ENCODE measurements at regions not wholly inside any gene's neighbourhood (a gene's known extent, or its start where the extent isn't known, plus 50 kb on each side); places are given as distances from the start of the nearest gene placed in this dataset.

- Histone ChIP-seq H2BK15ac (ENCODE audit: low read depth, low read length) (no peak overlapping the region), H3K27me3 (ENCODE audit: control insufficient read depth, insufficient read depth, low read length) (no peaks in the 10 kb centered on the region), H3K79me1 (ENCODE audit: low read depth in 1 of 2, low read length in 2 of 2) (no peaks in the 10 kb centered on the region), H3K4me3 (ENCODE audit: insufficient read depth, low read depth, low read length) (no peak overlapping the region), H2BK5ac (ENCODE audit: low read depth, low read length, poor library complexity, severe bottlenecking) (no peak overlapping the region), H3K14ac (replicated peaks; ENCODE audit: low read depth, low read length) (no peak overlapping the region), H3K27ac (ENCODE audit: insufficient read depth, low read length) (no peak overlapping the region), H3K4me2 (ENCODE audit: low read depth, low read length) (no peak overlapping the region), H3K9me3 (ENCODE audit: control insufficient read depth, insufficient read depth, low read length) (peaks cover 9% of the 10 kb centered on the region), H3K56ac (ENCODE audit: extremely low read depth, insufficient read depth, low read length) (no peak overlapping the region), H4K8ac (ENCODE audit: low read depth in 2 of 2, low read length in 2 of 2) (no peak overlapping the region), H2AK9ac (replicated peaks; ENCODE audit: low read depth, low read length, poor library complexity) (no peak overlapping the region), H3K4me1 (ENCODE audit: control insufficient read depth, insufficient read depth, low read length) (no peaks in the 10 kb centered on the region), H4K5ac (ENCODE audit: low read depth, low read length) (no peak overlapping the region), H2AFZ (replicated peaks; ENCODE audit: low read length, poor library complexity) (no peak overlapping the region), H3K18ac (ENCODE audit: low read depth, low read length) (no peak overlapping the region), H3K9me1 (ENCODE audit: insufficient read depth, low read length) (no peaks in the 10 kb centered on the region), H2AK5ac (ENCODE audit: low read depth, low read length) (no peak overlapping the region), H2BK120ac (ENCODE audit: low read depth, low read length) (no peak overlapping the region), H4K20me1 (ENCODE audit: insufficient read depth, low read length) (no peaks in the 10 kb centered on the region), H3K36me3 (ENCODE audit: control insufficient read depth, insufficient read depth, low read length) (no peaks in the 10 kb centered on the region), H3K4ac (ENCODE audit: low read depth, low read length) (no peak overlapping the region), H4K91ac (ENCODE audit: insufficient read depth, low read depth, low read length) (no peak overlapping the region), H3K23ac (ENCODE audit: low read depth, low read length) (no peak overlapping the region), H2BK20ac (ENCODE audit: low read depth, low read length) (no peak overlapping the region), H3K9ac (ENCODE audit: low read depth, low read length) (no peak overlapping the region)
- in situ Hi-C loops (cut with MboI; ENCODE audit: low sequenced_read_pairs), result no loop called here
- ATAC-seq (ENCODE audit: low read depth) (no peak), DNase-seq (no peak)
- WGBS, 2 experiments (ENCODE audit: extremely low coverage in 2 of 2, insufficient read length in 1 of 2), result no CpG with 5 or more reads among the region's 1 CpG
- no peak for TF ChIP-seq RAD21 (IDR thresholded peaks at IDR 0.05; ENCODE audit: low read length)
- TF ChIP-seq CEBPB (IDR thresholded peaks at IDR 0.05; ENCODE audit: low read depth, low read length), result no peak
- no peak for TF ChIP-seq MAZ (IDR thresholded peaks at IDR 0.05; ENCODE audit: borderline replicate concordance, low read depth, low read length)
- intact Hi-C loops (cut with micrococcal nuclease), result no loop called here
- ChIA-PET CTCF (no interaction called here), POLR2A (ENCODE audit: unreplicated experiment) (interaction anchor here (0.6 kb wide), 1 partner anchor 10 kb away, joined by 3 read pairs; no protein-coding TSS in a partner anchor)
- no TSS peak for BruUV-seq (replicated peaks)
- dilution Hi-C loops (cut with HindIII; ENCODE audit: low sequenced_read_pairs, unreplicated experiment), result no loop called here
Observed at GRCh38 chr13:81031996-81032395, 691.1 kb upstream of the SPRY2 start.

Data from IMR-90 (cell line).